ENCODE measurements at regions not wholly inside any gene's neighbourhood (a gene's known extent, or its start where the extent isn't known, plus 50 kb on each side); places are given as distances from the start of the nearest gene placed in this dataset.

GRCh38 chr1:81020506-81020905 lies 780.2 kb upstream of the ADGRL2 start:
- H3K4me3 ChIP-seq (ENCODE audit: low read depth in 1 of 3, low read length in 3 of 3) = no peak overlapping the region
- no peaks in the 10 kb centered on the region for H3K27me3 ChIP-seq (ENCODE audit: control insufficient read depth in 4 of 4, insufficient read depth in 4 of 4, low read length in 3 of 4)
- 84% methylated on average over 1 of the region's 1 CpG for WGBS
- TF ChIP-seq ZBTB33 (IDR thresholded peaks at IDR 0.05) = no peak
- no peak for TF ChIP-seq ATF3 (IDR thresholded peaks at IDR 0.05)
- no peak for TF ChIP-seq HNF4G (IDR thresholded peaks at IDR 0.05)
- no peak for TF ChIP-seq TAF1 (conservative IDR thresholded peaks at IDR 0.05)
- H3K36me3 ChIP-seq (ENCODE audit: control insufficient read depth in 4 of 4, insufficient read depth in 3 of 4, low read depth in 1 of 4, low read length in 3 of 4) = no peaks in the 10 kb centered on the region
- no peaks in the 10 kb centered on the region for H3K4me1 ChIP-seq (ENCODE audit: control insufficient read depth in 4 of 4, insufficient read depth in 4 of 4, low read length in 3 of 4)
- no peaks in the 10 kb centered on the region for H3K9me3 ChIP-seq (ENCODE audit: control insufficient read depth in 4 of 4, low read length in 3 of 4)
- H3K27ac ChIP-seq (ENCODE audit: low read depth in 1 of 2, low read length in 2 of 2) = no peak overlapping the region
- DNase-seq (ENCODE audit: low spot score) = no peak
- no peak overlapping the region for H3K9ac ChIP-seq (ENCODE audit: low read depth in 1 of 2, low read length in 2 of 2)

GRCh38 chr1:81010126-81010525 lies 790.6 kb upstream of the ADGRL2 start:
- Histone ChIP-seq H3K36me3 (ENCODE audit: control insufficient read depth in 4 of 4, insufficient read depth in 3 of 4, low read depth in 1 of 4, low read length in 3 of 4) (no peaks in the 10 kb centered on the region), H3K4me1 (ENCODE audit: control insufficient read depth in 4 of 4, insufficient read depth in 4 of 4, low read length in 3 of 4) (no peaks in the 10 kb centered on the region), H3K9ac (ENCODE audit: low read depth in 1 of 2, low read length in 2 of 2) (no peak overlapping the region), H3K4me3 (ENCODE audit: low read depth in 1 of 3, low read length in 3 of 3) (no peak overlapping the region), H3K27me3 (ENCODE audit: control insufficient read depth in 4 of 4, insufficient read depth in 4 of 4, low read length in 3 of 4) (no peaks in the 10 kb centered on the region), H3K27ac (ENCODE audit: low read depth in 1 of 2, low read length in 2 of 2) (no peak overlapping the region), H3K9me3 (ENCODE audit: control insufficient read depth in 4 of 4, low read length in 3 of 4) (no peaks in the 10 kb centered on the region)
- WGBS = 81% methylated on average over 3 of the region's 3 CpGs
- no peak for TF ChIP-seq ATF3 (IDR thresholded peaks at IDR 0.05)
- TF ChIP-seq EGR1 (IDR thresholded peaks at IDR 0.05; ENCODE audit: low read depth in 2 of 2) = no peak
- no peak for TF ChIP-seq SP1 (IDR thresholded peaks at IDR 0.05)
- TF ChIP-seq RXRA (IDR thresholded peaks at IDR 0.05) = no peak
- no peak for TF ChIP-seq YY1 (IDR thresholded peaks at IDR 0.05)
- no peak for TF ChIP-seq TAF1 (conservative IDR thresholded peaks at IDR 0.05)
- TF ChIP-seq ZBTB33 (IDR thresholded peaks at IDR 0.05) = no peak
- no peak for TF ChIP-seq REST (IDR thresholded peaks at IDR 0.05)
- no peak for DNase-seq (ENCODE audit: low spot score)

GRCh38 chr1:81008293-81008692 lies 792.4 kb upstream of the ADGRL2 start:
- 58% methylated on average over 2 of the region's 2 CpGs for WGBS
- H3K27me3 ChIP-seq (ENCODE audit: control insufficient read depth in 4 of 4, insufficient read depth in 4 of 4, low read length in 3 of 4) = no peaks in the 10 kb centered on the region

More at GRCh38 chr1:81008293-81008692, 792.4 kb upstream of the ADGRL2 start:
- DNase-seq (ENCODE audit: low spot score) = no peak
- Histone ChIP-seq H3K9ac (ENCODE audit: low read depth in 1 of 2, low read length in 2 of 2) (no peak overlapping the region), H3K4me1 (ENCODE audit: control insufficient read depth in 4 of 4, insufficient read depth in 4 of 4, low read length in 3 of 4) (no peaks in the 10 kb centered on the region), H3K36me3 (ENCODE audit: control insufficient read depth in 4 of 4, insufficient read depth in 3 of 4, low read depth in 1 of 4, low read length in 3 of 4) (no peaks in the 10 kb centered on the region), H3K9me3 (ENCODE audit: control insufficient read depth in 4 of 4, low read length in 3 of 4) (no peaks in the 10 kb centered on the region), H3K4me3 (ENCODE audit: low read depth in 1 of 3, low read length in 3 of 3) (no peak overlapping the region), H3K27ac (ENCODE audit: low read depth in 1 of 2, low read length in 2 of 2) (no peak overlapping the region)
- TF ChIP-seq JUND (IDR thresholded peaks at IDR 0.05) (no peak), FOXA2 (IDR thresholded peaks at IDR 0.05) (no peak), GABPA (IDR thresholded peaks at IDR 0.05 in 1 of 2, conservative IDR thresholded peaks at IDR 0.05 in 1 of 2) (no peak), ZBTB33 (IDR thresholded peaks at IDR 0.05) (no peak), HNF4A (conservative IDR thresholded peaks at IDR 0.05) (no peak), EGR1 (IDR thresholded peaks at IDR 0.05; ENCODE audit: low read depth in 2 of 2) (no peak), NR2F2 (IDR thresholded peaks at IDR 0.05) (no peak), CTCF (IDR thresholded peaks at IDR 0.05; ENCODE audit: low read depth, low read length, missing input control) (no peak)

Measured in liver (tissue), 8 donors.